ENCODE measurements at regions not wholly inside any gene's neighbourhood (a gene's known extent, or its start where the extent isn't known, plus 50 kb on each side); places are given as distances from the start of the nearest gene placed in this dataset.

- Histone ChIP-seq H3K4me1 (replicated peaks in 1 of 4; ENCODE audit: control insufficient read depth in 3 of 4, insufficient read depth in 4 of 4, low read length in 3 of 4) (peaks cover 2 to 9% (median 5%) of the 10 kb centered on the region in 4 experiments; a peak in 6 of 7 replicates), H2BK120ac (replicated peaks; ENCODE audit: low read depth, low read length) (no peak overlapping the region), H3K23me2 (ENCODE audit: low read depth, low read length) (no peaks in the 10 kb centered on the region), H3K18ac (ENCODE audit: extremely low read depth, low read length) (no peak overlapping the region), H4K5ac (ENCODE audit: insufficient read length, low read depth, low read length) (no peak overlapping the region), H4K91ac (replicated peaks; ENCODE audit: insufficient read length, low read length) (no peak overlapping the region), H3K4ac (replicated peaks; ENCODE audit: insufficient read length, low read depth, low read length) (no peak overlapping the region), H3K4me3 (ENCODE audit: extremely low read depth in 1 of 4, insufficient read depth in 2 of 4, low read depth in 3 of 4, low read length in 4 of 4) (no peak overlapping the region), H3K56ac (replicated peaks; ENCODE audit: insufficient read length, low read depth, low read length) (no peak overlapping the region), H2BK20ac (ENCODE audit: low read length) (no peak overlapping the region), H3K27me3 (replicated peaks in 1 of 4; ENCODE audit: control insufficient read depth in 3 of 4, extremely low read depth in 1 of 4, insufficient read depth in 3 of 4, low read length in 3 of 4) (no peaks in the 10 kb centered on the region), H3K9me3 (ENCODE audit: insufficient read depth in 2 of 2, low read depth in 1 of 2, low read length in 1 of 2) (peaks cover 0 to 11% of the 10 kb centered on the region in 2 experiments; a peak in 2 of 4 replicates), H4K20me1 (replicated peaks in 1 of 2; ENCODE audit: control insufficient read depth in 1 of 2, insufficient read depth in 2 of 2, low read length in 2 of 2) (peaks cover 6% of the 10 kb centered on the region in 2 experiments), H2BK15ac (ENCODE audit: low read length) (no peak overlapping the region), H3K4me2 (ENCODE audit: insufficient read depth in 1 of 2, low read depth in 2 of 2, low read length in 2 of 2) (no peak overlapping the region), H2BK12ac (ENCODE audit: low read depth, low read length) (no peak overlapping the region), H3K9ac (replicated peaks in 1 of 4; ENCODE audit: extremely low read depth in 1 of 4, low read depth in 3 of 4, low read length in 3 of 4) (no peak overlapping the region), H4K8ac (ENCODE audit: extremely low read depth, insufficient read depth, low read length) (no peak overlapping the region), H3K23ac (ENCODE audit: insufficient read length) (no peak overlapping the region), H3K27ac (ENCODE audit: low read depth, low read length) (no peak overlapping the region), H3K79me2 (ENCODE audit: control insufficient read depth in 1 of 2, insufficient read depth in 2 of 2, low read length in 2 of 2) (peaks cover 0 to 79% of the 10 kb centered on the region in 2 experiments; a peak in 2 of 4 replicates), H3K79me1 (ENCODE audit: low read depth, low read length) (no peaks in the 10 kb centered on the region; the same call in 1 of the 2 replicates), H3K14ac (ENCODE audit: insufficient read length) (no peak overlapping the region), H3K36me3 (ENCODE audit: control insufficient read depth in 2 of 4, insufficient read depth in 4 of 4, low read length in 3 of 4) (peaks cover 0 to 2% (median 0%) of the 10 kb centered on the region in 4 experiments; a peak in 1 of 8 replicates), H2AK5ac (ENCODE audit: low read depth, low read length) (no peak overlapping the region), H2AFZ (ENCODE audit: low read length) (no peak overlapping the region), H2BK5ac (ENCODE audit: low read depth, low read length) (no peak overlapping the region; the same call in 1 of the 2 replicates)
- DNase-seq (ENCODE audit: low read depth in 1 of 2, low spot score in 2 of 2), result no peak
- FAIRE-seq, result no peak
- POLR2A ChIA-PET (ENCODE audit: partially characterized antibody), result interaction anchor here (1.7 kb wide), 1 partner anchor 66 kb away, joined by 5 read pairs; no protein-coding TSS in a partner anchor
- CTCF ChIA-PET (ENCODE audit: partially characterized antibody), result interaction anchor here (0.5 to 1.5 kb wide), 4 partner anchors 13 to 694 kb away, joined by 3 to 6 read pairs (median 4); no protein-coding TSS in a partner anchor
- 78% methylated on average over 10 of the region's 10 CpGs; no CpG with 5 or more reads in 1 of the 2 experiments for WGBS, 2 experiments (ENCODE audit: extremely low coverage in 1 of 2, insufficient coverage in 1 of 2, insufficient read length in 1 of 2, insufficient replicate concordance in 2 of 2, low coverage in 1 of 2, low lambda C conversion rate in 2 of 2, missing lambda C conversion rate in 1 of 2)
These were observed 72.3 kb downstream of the SHANK2 start for GRCh38 chr11:71179877-71180605.

Data from H1 (cell line).